WTC11 (cell line): ENCODE measurements at regions not wholly inside any gene's neighbourhood (a gene's known extent, or its start where the extent isn't known, plus 50 kb on each side); places are given as distances from the start of the nearest gene placed in this dataset.

Source experiments
- ESRRA ChIP-seq: sonication (generic); formaldehyde crosslinking; IDR thresholded peaks from 2 replicates; pipeline ENCODE4 v1.8.1; 2022; ENCODE audit warnings: mild to moderate bottlenecking, missing genetic modification reagents, borderline replicate concordance
- NFE2L1 ChIP-seq: sonication (generic); formaldehyde crosslinking; IDR thresholded peaks from 2 replicates; pipeline ENCODE4 v1.8.1; 2023; ENCODE audit warnings: missing genetic modification reagents
- TF ChIP-seq, protein P1 (sequence below): fragments of 200-600 bp; IDR thresholded peaks from 2 replicates; pipeline ENCODE4 v1.8.0; 2022; ENCODE audit warnings: antibody characterized with exemption

- TF ChIP-seq ESRRA (CRISPR knock-in tag) (no peak), NFE2L1 (no peak)
- TF ChIP-seq, protein P1, sequence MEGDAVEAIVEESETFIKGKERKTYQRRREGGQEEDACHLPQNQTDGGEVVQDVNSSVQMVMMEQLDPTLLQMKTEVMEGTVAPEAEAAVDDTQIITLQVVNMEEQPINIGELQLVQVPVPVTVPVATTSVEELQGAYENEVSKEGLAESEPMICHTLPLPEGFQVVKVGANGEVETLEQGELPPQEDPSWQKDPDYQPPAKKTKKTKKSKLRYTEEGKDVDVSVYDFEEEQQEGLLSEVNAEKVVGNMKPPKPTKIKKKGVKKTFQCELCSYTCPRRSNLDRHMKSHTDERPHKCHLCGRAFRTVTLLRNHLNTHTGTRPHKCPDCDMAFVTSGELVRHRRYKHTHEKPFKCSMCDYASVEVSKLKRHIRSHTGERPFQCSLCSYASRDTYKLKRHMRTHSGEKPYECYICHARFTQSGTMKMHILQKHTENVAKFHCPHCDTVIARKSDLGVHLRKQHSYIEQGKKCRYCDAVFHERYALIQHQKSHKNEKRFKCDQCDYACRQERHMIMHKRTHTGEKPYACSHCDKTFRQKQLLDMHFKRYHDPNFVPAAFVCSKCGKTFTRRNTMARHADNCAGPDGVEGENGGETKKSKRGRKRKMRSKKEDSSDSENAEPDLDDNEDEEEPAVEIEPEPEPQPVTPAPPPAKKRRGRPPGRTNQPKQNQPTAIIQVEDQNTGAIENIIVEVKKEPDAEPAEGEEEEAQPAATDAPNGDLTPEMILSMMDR, result no peak
Observed at GRCh38 chr3:118744186-118744585, 290.5 kb downstream of the IGSF11 start.
